AG09319 (cell line): ENCODE measurements at regions not wholly inside any gene's neighbourhood (a gene's known extent, or its start where the extent isn't known, plus 50 kb on each side); places are given as distances from the start of the nearest gene placed in this dataset.
"Not testable (repeated sequence)": the region's sequence is repeated elsewhere in the genome, so short reads cannot be mapped to it uniquely, and the experiment has no call there.

Experiments used
- DNase-seq: peaks from one replicate; pipeline ENCODE4 v3.0.0-alpha.2; 2010; ENCODE audit warnings: low read depth; ENCODE audit errors: extremely low read depth
- TF ChIP-seq, protein P1 (sequence below): IDR thresholded peaks from 2 replicates; pipeline ENCODE4 v1.5.1; 2011; ENCODE audit warnings: low read depth, mild to moderate bottlenecking, inconsistent platforms, low read length, moderate library complexity

DNA sequence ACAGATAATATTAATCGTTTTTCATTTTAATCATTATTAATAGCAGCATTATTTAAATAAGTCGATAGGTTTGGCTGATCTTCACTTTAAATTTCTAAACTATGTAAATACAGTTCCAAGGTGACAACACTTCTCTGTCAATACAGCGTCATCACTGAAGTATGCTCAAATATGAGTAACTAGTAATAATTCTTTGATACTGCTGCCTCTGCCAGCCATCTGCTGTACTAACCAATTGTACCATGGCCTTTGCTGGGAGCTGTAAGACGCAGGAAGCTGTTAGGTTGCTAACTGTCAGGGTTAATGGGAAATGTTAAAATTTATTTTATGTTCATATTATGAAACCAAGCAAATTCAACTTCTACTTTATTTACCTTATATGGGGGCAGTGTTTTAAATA, 1650.5 kb upstream of the LRRTM3 start:
- no peak for DNase-seq
- TF ChIP-seq, protein P1, sequence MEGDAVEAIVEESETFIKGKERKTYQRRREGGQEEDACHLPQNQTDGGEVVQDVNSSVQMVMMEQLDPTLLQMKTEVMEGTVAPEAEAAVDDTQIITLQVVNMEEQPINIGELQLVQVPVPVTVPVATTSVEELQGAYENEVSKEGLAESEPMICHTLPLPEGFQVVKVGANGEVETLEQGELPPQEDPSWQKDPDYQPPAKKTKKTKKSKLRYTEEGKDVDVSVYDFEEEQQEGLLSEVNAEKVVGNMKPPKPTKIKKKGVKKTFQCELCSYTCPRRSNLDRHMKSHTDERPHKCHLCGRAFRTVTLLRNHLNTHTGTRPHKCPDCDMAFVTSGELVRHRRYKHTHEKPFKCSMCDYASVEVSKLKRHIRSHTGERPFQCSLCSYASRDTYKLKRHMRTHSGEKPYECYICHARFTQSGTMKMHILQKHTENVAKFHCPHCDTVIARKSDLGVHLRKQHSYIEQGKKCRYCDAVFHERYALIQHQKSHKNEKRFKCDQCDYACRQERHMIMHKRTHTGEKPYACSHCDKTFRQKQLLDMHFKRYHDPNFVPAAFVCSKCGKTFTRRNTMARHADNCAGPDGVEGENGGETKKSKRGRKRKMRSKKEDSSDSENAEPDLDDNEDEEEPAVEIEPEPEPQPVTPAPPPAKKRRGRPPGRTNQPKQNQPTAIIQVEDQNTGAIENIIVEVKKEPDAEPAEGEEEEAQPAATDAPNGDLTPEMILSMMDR, result no peak

DNA sequence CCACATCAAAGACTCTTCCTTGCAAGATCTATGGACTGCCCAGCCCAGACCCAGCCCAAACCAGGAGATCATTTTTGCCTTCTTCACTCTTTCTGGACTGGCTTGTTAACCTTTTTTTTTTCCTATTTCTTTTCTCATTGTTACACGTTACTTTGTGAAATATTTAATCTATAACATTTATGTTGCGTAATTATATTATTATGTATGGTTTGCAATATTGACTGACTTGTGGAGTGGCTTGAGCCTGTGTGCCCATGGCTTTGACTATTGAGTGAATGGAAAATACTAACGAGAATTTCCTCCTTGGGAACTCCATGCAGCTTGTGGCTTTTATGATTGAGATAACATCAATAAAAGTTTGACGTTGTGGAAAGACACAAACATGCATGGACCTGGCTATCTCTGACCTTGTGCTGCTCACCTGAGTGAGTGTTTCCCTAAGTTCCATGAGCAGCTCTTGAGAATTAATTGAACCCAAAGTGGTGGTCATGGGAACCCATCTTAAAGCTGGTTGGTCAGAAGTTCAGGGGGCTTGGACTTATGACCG, 1641.3 kb upstream of the LRRTM3 start:
- TF ChIP-seq, protein P1, result no peak
- DNase-seq, result no peak

GRCh38 chr10:65285726-65286125, 1640.1 kb upstream of the LRRTM3 start:
- not testable (repeated sequence) for DNase-seq

DNA sequence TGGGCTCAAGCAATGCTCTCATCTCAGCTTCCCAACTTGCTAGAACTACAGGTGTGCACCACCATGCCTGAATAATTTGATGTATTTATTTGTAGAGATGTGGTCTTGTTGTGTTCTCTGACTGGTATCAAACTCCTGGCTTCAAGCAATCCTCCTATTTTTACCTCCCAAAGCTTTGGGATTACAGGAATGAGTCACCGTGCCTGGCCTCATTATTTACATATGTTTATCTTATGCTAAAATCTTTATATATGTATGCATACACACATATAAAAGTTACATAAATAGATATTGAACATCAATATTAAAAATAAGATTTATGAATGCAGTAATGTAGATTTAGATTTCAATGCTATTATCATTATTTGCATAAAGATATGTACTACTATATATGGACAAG, 1634.5 kb upstream of the LRRTM3 start:
- no peak for DNase-seq
- TF ChIP-seq, protein P1, result no peak

DNA sequence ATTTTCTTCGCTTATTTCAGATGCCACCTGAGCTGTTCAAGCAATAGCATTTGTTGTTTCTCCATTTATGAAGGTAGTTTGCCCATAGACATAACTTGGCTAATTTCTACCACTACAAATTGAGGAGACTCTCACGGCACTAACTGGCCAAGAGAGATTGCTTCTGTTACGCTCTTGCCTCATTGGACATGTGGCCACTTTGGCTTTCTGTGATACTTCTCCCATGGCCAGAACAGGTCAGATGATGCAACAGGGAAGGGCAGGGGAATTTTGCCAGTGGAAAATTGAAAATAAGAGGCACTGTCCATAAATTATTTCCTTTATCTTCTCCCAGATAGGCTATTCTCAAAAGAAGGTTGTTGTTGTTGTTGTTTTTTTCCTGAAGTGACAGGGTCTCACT, 1633.3 kb upstream of the LRRTM3 start:
- TF ChIP-seq, protein P1, result no peak
- DNase-seq, result no peak

- no peak for DNase-seq
- TF ChIP-seq, protein P1, result no peak
Observed at GRCh38 chr10:65294329-65294728, 1631.5 kb upstream of the LRRTM3 start.

GRCh38 chr10:65301181-65301580, 1624.7 kb upstream of the LRRTM3 start:
- TF ChIP-seq, protein P1, result no peak
- DNase-seq, result no peak

- TF ChIP-seq, protein P1, result no peak
- no peak for DNase-seq
Observed at GRCh38 chr10:65306201-65306600, 1619.6 kb upstream of the LRRTM3 start.
